GM18858 (cell line): ENCODE measurements at regions not wholly inside any gene's neighbourhood (a gene's known extent, or its start where the extent isn't known, plus 50 kb on each side); places are given as distances from the start of the nearest gene placed in this dataset.
"Not testable (repeated sequence)": the region's sequence is repeated elsewhere in the genome, so short reads cannot be mapped to it uniquely, and the experiment has no call there.

Source experiments
- ATAC-seq: cut with Tn5 transposase; IDR thresholded peaks from one replicate; pipeline ENCODE4 v1.9.1; 2021; ENCODE audit not compliant: unreplicated experiment

DNA sequence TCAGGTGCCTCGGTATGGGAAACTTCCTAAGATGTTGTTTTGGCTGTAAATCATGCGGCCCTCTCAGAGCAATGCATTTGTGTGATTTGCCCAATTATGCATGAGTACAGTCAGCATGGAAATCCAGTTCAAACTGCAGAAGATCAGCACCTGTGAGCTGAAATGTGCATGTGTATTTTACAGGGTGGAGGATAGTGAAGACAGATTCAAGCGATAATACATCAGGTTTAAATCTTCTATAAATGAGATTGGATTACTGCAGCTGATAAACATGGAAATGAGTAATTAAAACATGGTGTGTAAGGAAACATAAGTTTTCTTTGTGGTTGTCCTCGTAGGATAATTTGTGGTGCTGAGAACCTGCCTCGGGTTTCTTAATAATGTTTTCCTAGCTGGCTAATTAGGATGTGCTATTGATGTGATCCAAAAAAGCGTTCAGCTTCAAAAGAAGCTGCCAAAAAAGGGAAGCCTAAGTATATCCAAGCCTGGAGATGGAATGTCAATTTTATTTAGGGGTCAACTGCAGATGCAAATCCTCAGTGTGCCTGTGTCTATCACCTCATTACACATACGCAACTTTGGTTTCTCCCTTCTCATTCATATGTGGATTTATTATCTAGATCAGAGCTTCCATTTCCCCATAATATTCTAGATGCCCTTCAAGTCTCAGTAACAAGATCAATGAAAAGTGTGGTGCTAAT lies 117.1 kb upstream of the CCDC28A start:
- no peak for ATAC-seq

DNA sequence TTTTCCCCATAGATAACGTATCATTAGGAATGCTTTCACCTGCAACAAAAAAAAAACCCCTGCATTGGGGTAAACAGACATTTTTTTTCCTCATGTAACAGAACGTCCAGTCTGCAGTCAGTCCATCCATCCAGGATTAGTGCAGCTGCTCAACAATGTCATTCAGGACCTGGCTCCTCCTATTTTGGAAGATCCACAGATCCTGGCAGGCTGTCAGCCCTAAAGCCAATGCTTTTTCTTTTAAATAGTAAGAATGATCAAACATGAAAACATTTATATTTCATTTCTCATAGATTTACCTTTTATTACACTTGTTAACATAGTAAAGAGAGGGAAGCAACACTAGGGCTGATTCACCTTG lies 116.5 kb upstream of the CCDC28A start:
- no peak for ATAC-seq

DNA sequence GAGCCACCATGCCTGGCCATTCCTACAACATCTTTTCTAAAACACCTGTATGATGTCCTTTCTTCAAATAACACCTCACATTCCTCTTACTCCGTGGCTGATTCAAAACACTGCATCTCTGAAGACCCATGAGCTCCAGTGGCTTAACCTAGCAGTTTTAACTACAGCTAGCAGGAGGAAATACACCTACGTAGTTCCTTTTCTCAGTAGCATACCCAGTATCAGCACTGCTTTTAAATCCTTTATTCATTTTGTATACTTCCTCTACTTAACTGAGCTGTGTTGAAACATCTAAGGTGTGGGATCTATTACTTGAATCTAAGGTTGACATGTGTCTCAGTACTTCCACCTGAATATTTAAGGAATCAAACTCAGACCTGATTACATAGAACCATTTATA lies 113.6 kb upstream of the CCDC28A start:
- ATAC-seq, result no peak

DNA sequence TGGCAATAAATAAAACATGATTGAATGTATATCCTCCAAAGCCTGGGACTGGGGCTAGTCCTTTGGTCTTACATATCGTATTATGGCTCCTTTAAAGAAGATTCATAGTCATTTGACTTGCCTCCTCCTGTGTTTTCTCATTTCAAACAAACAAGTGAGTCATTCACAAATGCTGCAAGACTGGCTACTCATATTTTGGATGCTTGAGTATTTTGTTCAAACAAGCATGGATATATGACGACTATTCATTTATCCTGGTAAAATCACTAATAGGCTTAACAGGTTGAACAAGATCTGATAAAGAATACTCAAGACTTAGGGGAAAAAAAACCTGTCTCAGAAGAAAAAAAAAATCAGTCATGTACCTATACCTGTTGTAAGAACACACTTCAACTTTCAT lies 111.1 kb upstream of the CCDC28A start:
- ATAC-seq, result no peak

DNA sequence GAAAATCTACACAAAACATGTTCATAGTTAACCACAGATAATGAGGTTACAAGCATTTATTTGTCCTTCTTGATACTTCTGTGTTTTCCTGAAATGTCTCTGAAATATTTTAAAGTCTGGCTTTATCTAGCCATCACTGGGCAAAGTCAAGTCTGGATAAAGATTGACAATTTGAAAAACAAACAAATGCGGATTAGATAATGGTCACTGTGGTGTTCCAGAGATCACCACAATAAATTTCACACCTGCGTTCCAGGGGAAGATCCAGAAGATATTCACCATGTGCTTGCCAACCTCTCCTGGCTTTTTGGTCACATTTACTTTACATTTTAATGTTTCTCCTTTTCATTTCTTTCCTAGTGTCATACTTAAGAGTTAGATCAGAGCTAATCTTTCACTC lies 109.7 kb upstream of the CCDC28A start:
- ATAC-seq, result no peak

DNA sequence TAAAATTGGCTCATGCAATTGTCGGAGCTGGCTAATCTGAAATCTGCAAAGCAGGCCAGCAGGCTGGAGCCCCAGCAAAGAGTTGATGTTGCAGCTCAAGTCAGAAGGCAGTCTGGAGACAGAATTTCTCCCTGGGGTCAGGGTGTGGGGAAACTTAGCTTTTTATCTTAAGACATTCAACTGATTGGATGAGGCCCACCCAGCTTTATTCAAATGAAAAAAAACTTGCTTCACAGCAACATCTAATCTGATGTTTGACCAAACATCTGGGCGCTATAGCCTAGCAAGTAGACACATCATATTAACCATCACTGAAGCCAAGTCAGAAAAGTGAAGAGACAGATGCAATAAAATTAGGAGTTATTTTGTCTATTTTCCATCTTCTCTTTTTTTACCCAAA lies 108.8 kb upstream of the CCDC28A start:
- ATAC-seq, result no peak

DNA sequence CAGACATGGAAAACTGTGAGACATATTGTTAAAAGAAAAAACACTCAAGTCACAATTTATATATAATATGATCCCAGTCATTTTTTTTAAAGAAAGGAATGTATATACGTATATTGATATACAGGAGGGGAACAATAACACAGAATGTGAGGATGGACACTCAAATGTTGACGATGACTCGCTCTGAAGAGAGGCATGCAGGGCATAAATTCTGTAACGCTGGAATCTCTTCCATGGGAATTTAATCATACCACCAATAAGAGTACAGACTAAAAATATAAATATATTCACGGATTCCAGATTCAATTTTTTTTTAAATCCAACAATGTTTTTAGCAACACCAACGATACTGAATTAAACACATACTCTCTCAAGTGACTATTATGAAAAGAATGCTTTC lies 106.9 kb upstream of the CCDC28A start:
- ATAC-seq, result no peak

DNA sequence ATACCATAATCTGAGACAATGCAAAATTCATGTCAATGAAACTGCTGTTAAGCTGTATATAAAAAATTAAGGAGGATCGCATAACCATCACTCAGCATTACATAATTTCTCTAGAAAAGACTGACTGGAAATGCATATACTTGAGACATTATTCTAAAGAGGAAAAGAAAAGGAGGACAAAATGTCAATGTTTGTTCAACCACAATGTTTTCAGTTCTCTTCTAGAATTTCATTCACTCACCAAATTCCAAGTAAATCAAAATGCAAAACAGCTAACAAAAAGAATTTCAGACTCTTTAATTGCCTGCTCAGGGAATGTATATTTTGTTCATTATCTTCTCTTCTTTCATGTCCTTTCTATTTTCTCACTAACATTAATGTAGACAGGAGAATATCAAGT lies 106.2 kb upstream of the CCDC28A start:
- no peak for ATAC-seq

DNA sequence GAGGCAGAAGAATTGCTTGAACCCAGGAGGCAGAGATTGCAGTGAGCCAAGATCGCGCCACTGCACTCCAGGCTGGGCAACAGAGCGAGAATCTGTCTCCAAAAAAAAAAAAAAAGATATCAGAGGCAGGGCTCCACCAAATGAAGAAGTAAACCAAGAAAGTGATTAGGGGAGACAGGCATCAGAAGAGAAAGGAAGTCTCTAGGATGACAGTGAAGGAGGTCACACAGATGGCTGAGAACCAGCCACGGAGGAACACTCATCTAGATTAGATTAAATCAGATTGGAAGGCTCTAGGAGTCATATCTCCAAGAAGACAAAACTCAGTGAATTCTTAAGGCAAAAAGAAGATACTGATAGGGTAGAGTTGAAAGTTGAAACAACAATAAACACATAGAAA lies 102.2 kb upstream of the CCDC28A start:
- no peak for ATAC-seq

DNA sequence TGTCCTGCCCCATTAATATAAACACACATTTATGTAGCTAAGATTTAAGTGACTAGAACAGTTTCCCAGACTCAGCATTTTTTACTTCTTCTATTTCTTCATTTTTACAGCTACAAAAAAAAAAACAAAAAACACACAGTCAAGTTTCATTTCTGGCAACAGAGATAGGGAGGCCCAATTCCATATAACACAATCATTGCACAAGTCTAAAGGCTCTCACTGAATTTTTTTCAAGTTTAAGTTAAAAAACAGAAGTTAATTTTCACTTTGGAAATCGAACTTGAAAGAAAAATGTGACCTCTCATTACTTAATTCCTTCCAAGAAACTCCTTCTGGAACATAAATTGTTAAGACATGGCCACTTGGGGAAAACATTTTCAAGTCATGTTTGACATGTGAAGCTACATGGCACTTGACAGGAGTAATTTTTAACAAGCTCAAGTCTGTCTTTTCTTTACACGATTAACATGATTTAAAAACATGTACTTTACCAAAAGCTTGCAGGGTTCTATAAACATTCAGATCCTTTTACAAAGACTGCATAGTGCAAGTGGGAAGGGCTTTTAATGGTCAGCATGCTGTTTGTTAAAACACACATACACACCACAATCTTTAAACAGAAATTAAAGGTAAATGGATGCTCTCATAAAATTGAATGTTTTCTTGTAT lies 100.1 kb upstream of the CCDC28A start:
- ATAC-seq, result no peak

DNA sequence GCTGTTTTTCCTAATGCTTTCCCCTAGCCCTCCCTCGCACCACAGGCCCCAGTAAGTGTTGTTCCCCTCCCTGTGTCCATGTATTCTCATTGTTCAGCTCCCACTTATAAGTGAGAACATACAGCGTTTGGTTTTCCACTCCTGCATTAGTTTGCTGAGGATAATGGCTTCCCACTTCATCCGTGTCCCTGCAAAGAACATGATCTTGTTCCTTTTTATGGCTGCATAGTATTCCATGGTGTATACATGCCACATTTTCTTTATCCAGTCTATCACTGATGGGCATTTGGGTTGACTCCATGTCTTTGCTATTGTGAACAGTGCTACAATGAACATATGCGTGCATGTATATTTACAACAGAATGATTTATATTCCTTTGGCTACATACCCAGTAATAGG lies 99.1 kb upstream of the CCDC28A start:
- not testable (repeated sequence) for ATAC-seq

DNA sequence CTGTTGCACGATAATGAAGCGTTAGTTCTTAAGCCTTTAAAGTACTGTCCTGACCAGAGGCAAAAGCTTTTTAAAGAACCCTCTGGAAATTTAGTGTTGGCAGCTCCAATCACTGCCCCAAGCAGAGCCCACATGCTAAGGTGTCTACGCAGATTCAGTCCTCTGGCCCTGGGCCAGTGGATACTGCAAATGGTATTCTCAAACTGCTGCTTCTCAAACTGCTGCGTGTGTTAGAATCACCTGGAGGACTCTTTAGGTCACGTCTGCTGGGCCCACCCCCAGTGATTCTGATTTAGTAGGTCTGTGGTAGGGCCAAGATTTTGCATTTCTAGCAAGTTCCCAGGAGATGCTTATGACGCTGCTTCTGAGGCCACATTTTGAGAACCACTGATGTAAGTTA lies 96.0 kb upstream of the CCDC28A start:
- no peak for ATAC-seq

DNA sequence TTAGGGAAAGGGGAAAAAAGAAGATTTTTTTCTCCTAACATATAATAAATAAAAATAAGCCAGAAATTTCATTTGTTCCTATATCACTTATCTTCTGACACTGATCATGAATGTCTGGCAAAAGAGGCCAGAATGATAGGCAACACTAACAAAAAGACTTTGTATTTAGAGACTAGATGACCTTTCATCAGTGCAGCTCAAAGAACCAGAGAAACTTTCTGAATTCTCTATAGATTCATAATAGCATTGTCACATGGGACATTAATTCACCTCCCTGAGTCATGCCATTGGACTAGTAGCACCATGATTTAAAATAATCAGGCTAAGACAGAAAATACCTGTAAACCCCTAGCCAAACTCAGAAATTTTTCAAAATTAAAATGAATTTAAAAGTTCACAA lies 95.4 kb upstream of the CCDC28A start:
- ATAC-seq, result no peak

DNA sequence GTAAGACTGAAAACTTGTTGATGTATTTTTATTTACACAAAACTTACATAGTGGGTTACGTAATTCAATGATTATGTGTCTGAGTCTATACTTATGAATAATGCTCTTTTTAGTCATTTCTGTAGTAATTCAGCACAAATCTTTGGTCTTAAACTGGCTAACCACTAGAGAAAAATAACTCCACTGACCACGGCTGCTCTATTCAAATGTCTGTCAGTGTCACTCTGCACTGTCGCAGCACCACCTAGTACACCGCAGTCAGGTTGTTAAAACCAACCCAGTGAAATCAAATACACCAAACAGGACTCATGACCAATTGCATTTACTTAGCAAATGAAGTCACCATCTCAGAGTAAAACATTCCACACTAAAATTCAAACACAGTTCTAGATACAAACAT lies 93.5 kb upstream of the CCDC28A start:
- ATAC-seq, result no peak

DNA sequence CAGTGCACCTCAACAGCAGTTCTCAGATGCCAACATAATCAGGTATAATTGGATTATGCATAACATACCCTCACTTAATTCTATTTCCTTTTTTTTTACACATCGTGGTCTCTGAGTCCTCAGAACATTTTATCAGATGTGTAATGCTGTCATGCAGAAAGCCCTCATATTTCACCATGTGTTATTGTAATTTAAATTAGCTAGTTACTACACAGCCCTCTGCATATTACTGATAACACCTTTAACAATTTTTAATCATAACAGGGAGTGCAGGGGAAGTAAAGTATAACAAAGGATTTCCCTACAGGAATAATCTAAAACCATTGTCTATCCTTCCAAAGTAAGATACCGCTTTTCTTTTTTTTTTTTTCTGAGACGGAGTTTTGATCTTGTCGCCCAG lies 91.9 kb upstream of the CCDC28A start:
- ATAC-seq, result no peak

DNA sequence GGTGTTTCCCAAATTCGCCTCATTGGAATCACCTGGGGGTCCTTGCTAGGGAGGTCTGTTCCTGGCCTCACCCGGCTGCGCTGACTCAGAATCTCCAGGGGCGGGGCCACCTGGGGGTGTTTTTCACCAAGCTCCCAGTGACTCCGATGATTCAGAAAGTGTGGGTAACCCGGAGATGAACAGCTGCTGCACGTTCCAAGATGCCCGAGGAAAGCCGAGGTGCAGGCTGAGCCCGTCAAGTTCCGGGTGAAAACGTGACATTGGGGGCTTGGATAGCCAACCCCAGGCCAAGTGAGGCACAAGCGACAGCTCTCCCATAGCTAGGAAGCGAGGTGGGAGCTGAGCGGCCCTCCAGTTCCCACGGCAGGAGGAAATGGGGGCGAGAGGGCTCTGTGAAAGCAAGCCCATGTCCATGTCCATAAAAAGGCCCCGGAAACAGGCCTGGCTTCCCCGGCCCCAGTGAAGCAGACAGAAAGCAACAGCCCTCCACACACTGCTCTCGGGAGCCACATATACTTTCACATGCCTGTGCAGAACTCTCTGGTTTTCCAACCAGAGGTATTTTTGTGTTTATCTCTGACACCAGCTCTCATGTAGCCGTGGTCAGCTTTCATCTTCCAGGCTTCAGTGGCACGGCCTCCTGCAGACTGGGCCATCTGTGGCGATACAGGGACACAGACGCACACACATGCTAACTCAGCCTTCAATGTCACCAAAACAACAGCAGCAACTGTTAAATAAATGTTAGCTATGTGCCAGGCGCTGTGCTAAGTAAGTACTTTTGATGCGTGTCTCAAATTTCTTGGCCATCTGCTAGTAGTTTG lies 90.7 kb upstream of the CCDC28A start:
- ATAC-seq, result no peak

DNA sequence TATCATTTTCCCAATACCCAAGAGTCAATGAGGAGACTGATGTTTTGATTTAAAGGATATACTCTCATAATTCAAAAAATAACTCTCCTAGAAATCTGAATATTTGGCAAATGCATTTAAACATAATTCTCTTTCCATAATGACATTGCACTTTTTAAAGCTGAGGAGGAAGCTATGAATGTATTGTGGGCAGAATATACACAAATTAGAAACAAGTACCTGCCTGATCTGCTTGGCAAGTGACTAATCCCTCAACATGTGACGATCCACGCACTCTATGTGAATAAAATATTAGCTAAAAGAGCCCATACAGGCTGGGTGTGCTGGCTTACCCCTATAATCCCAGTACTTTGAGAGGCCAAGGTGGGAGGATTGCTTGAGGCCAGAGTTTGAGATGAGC lies 88.3 kb upstream of the CCDC28A start:
- no peak for ATAC-seq

DNA sequence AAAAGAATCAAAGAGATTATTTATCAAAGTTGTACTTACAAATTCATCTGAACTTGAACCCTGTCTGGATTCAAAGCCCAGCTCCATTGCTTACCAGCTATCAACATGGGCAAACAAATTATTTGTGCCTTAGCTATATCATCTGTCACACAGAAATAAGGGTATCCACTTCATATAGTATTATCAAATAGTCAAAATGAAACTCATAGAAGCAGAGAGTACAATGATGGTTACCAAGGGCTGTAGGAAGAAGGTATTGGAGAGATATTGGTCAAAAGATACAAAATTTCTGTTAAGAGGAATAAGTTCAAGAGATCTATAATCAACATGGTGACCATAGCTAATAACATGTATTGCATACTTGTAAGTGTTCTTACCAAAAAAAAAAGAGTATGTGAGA lies 87.8 kb upstream of the CCDC28A start:
- ATAC-seq, result no peak

DNA sequence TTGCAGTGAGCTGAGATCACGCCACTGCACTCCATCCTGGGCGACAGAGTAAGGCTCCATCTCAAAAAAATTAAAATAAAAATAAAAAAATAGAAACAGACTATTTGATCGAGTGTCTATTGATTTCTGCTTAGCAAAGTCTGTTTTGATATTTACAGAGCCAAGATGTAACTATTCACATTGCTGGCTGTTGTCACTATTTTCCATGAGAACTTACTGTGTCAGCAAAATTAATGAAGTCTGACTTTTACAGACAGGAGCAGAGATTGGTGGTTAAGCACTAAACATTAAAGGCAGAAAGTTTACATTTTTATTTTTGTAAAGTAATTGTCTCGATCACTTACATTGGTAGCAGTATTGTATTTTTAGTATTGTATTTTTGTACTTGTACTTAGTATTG lies 85.0 kb upstream of the CCDC28A start:
- no peak for ATAC-seq

DNA sequence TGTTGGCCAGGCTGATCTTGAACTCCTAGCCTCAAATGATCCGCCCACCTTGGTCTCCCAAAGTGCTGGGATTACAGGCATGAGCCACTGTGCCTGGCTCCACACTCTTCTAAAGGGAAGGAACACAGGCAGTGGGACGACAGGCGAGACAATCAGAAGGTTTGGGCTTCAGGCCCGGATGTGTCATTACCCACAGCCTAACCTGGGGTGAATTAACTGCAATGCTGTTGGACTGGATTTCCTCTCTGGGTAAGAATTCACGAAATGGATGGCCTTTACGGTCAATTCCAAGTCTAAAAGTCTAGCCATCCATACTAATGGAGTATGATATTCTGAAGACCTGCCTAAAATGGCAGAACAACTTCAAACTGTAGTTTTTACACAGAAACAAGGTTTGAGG lies 83.7 kb upstream of the CCDC28A start:
- no peak for ATAC-seq

DNA sequence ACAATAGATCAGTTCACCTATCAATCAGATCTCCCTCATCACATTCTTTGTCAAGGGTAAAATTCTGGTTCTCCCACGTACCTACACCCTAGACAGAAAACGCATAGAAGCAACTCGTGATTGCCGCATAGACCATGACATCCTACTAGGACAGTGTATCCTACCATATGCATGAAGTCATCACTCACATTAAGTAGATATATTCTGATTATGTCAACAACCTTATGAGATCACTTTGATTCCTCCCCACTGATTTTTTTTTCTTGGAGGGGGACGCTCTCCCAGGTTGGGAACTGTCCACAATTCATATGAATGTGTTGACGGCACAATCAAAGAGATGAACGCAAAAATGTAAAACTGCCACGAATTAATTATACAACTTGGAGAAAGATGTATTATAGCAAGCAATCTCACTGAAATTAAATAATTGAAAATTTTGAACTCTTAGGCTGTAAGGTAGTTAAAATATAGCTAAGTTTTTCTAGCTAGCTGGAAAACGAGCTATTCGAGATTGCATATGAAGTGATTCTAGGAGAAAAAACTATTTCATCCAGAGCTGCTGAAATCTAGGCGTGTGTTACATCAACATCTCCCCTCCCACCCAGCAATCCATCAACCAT lies 82.5 kb upstream of the CCDC28A start:
- no peak for ATAC-seq

DNA sequence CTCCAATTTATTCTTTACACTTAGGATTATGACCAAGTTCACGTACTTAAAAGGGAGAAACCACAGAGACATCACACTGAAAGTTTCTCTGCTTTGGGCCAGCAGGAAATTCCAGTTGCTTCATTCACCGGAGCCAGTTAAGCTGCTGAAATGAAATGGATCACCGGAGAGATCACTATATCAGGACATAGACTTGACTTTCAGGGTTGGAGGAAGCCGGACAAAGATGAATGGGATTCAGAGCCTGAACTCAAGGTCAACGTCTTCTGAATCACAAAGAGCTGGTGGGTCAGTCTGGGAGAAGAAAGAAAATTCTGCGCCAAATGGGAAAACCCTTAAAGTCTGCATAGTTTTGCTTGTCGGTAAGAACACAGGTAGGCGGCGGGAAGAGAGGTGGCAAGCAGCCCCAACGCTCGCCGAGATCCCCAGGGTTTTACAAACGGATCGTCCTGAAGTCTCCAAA lies 81.9 kb upstream of the CCDC28A start:
- no peak for ATAC-seq
